DOHH2 (cell line): ENCODE measurements at regions not wholly inside any gene's neighbourhood (a gene's known extent, or its start where the extent isn't known, plus 50 kb on each side); places are given as distances from the start of the nearest gene placed in this dataset.

ENCODE experiments used
- CTCF ChIP-seq: fragments of 200-600 bp; sonication (generic); IDR thresholded peaks from one replicate; pipeline ENCODE4 v1.5.1; 2014; ENCODE audit warnings: antibody characterized with exemption, mild to moderate bottlenecking, low read depth, low read length; ENCODE audit not compliant: poor library complexity, severe bottlenecking
- EZH2phosphoT487 ChIP-seq: fragments of 200-600 bp; sonication (generic); IDR thresholded peaks from 2 replicates; pipeline ENCODE4 v1.6.1; 2017; ENCODE audit warnings: borderline replicate concordance, mild to moderate bottlenecking, antibody characterized with exemption, low read length, moderate library complexity, mixed read lengths

- no peak for TF ChIP-seq CTCF
- no peak for TF ChIP-seq EZH2phosphoT487
These were observed 416.6 kb upstream of the NECTIN3 start for GRCh38 chr3:110654843-110655502.
